CD8-positive, alpha-beta memory T cell (primary cell): ENCODE measurements at regions not wholly inside any gene's neighbourhood (a gene's known extent, or its start where the extent isn't known, plus 50 kb on each side); places are given as distances from the start of the nearest gene placed in this dataset.

Experiments
- CTCF ChIA-PET: fragments of 350-600 bp; sonication (Branson Sonifier 250); formaldehyde crosslinking; loops from one replicate; lab custom pipeline; 2021; ENCODE audit warnings: antibody characterized with exemption; lab: Charles Lee
- POLR2A ChIA-PET: fragments of 350-600 bp; sonication (Branson Sonifier 250); formaldehyde crosslinking; loops from one replicate; lab custom pipeline; 2021; ENCODE audit warnings: antibody characterized with exemption; lab: Charles Lee
- DNase-seq, 5 donors: peaks; one replicate each; pipeline versions ENCODE4 v3.0.0 to v3.0.0-alpha.2; 2020 to 2022; ENCODE audit warnings: mixed read lengths in 1 of 5
- H3K27ac ChIP-seq: one replicate; pipeline ENCODE4 v1.7.0; 2013; ENCODE audit warnings: low read depth, mild to moderate bottlenecking, low read length, moderate library complexity
- H3K27me3 ChIP-seq: 2 replicates; pipeline ENCODE4 v1.7.0; 2013; ENCODE audit warnings: low read length, mild to moderate bottlenecking; ENCODE audit not compliant: insufficient read depth, poor library complexity, severe bottlenecking
- H3K36me3 ChIP-seq: 2 replicates; pipeline ENCODE4 v1.7.0; 2013; ENCODE audit warnings: mild to moderate bottlenecking, low read length, moderate library complexity; ENCODE audit not compliant: insufficient read depth
- H3K4me1 ChIP-seq: 2 replicates; pipeline ENCODE4 v1.7.0; 2013; ENCODE audit warnings: mild to moderate bottlenecking, low read length, moderate library complexity; ENCODE audit not compliant: insufficient read depth
- H3K4me3 ChIP-seq: 2 replicates; pipeline ENCODE4 v1.7.0; 2013; ENCODE audit warnings: mild to moderate bottlenecking, low read length
- H3K9me3 ChIP-seq: 2 replicates; pipeline ENCODE4 v1.7.0; 2013; ENCODE audit warnings: mild to moderate bottlenecking, low read length
- H3K27ac Mint-ChIP-seq, 8 donors: one replicate each; pipeline ENCODE4 v1.8.0; 2020 to 2021; ENCODE audit warnings: mixed read lengths in 8 of 8, mild to moderate bottlenecking in 6 of 8, inconsistent platforms in 3 of 8, moderate library complexity in 3 of 8
- H3K27me3 Mint-ChIP-seq, 2 donors: one replicate each; pipeline ENCODE4 v1.8.0; 2020 to 2021; ENCODE audit warnings: mixed read lengths in 2 of 2, mild to moderate bottlenecking in 1 of 2, moderate library complexity in 1 of 2
- H3K36me3 Mint-ChIP-seq, 3 donors: one replicate each; pipeline ENCODE4 v1.8.0; 2020 to 2021; ENCODE audit warnings: mixed read lengths in 3 of 3, inconsistent platforms in 1 of 3, mild to moderate bottlenecking in 1 of 3
- H3K4me1 Mint-ChIP-seq, 3 donors: one replicate each; pipeline ENCODE4 v1.8.0; 2020 to 2021; ENCODE audit warnings: mixed read lengths in 3 of 3, inconsistent platforms in 1 of 3, mild to moderate bottlenecking in 1 of 3
- H3K4me3 Mint-ChIP-seq, 7 donors: one replicate each; pipeline ENCODE4 v1.8.0; 2020 to 2021; ENCODE audit warnings: mixed read lengths in 7 of 7, mild to moderate bottlenecking in 6 of 7, moderate library complexity in 4 of 7, inconsistent platforms in 2 of 7
- H3K9me3 Mint-ChIP-seq, 5 donors: one replicate each; pipeline ENCODE4 v1.8.0; 2020 to 2022; ENCODE audit warnings: mixed read lengths in 5 of 5, mild to moderate bottlenecking in 3 of 5, moderate library complexity in 2 of 5, inconsistent platforms in 1 of 5

GRCh38 chr9:1456301-1457024 is 406.3 kb downstream of the DMRT2 start:
- Histone ChIP-seq H3K27me3 (no peaks in the 10 kb centered on the region), H3K4me1 (no peaks in the 10 kb centered on the region), H3K4me3 (no peak overlapping the region), H3K27ac (no peak overlapping the region), H3K9me3 (no peaks in the 10 kb centered on the region), H3K36me3 (no peaks in the 10 kb centered on the region)
- DNase-seq: no peak
- CTCF ChIA-PET: no interaction called here
- Mint-ChIP-seq H3K4me3 (no peak overlapping the region), H3K9me3 (peaks cover 0 to 8% (median 0%) of the 10 kb centered on the region in 5 donors), H3K27me3 (peaks cover 3 to 12% of the 10 kb centered on the region in 2 donors), H3K4me1 (no peaks in the 10 kb centered on the region), H3K27ac (no peak overlapping the region), H3K36me3 (no peaks in the 10 kb centered on the region)
- POLR2A ChIA-PET: no interaction called here

DNA sequence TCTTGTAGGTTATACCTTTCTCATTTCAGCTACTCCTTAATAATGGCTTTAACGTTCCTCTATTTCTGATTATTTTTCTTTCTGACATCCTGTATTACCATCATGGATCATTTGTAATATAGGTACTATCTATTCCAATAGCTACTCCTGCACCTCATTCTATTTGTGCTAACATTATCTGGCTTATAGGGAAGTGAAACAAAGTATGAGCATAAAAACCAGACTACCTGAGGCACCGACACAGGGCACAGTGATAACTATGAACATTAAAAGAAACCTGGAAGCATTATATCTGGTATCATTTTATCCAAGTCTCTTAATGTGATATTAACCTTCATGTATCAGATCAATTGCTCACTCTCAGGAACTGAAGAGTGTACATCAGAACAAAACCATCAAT is 407.3 kb downstream of the DMRT2 start:
- no peaks in the 10 kb centered on the region for H3K9me3 ChIP-seq
- no peak overlapping the region for H3K27ac Mint-ChIP-seq
- ChIA-PET POLR2A (no interaction called here), CTCF (no interaction called here)
- peaks cover 3 to 12% of the 10 kb centered on the region in 2 donors for H3K27me3 Mint-ChIP-seq
- no peak overlapping the region for H3K27ac ChIP-seq
- H3K4me1 ChIP-seq: no peaks in the 10 kb centered on the region
- no peaks in the 10 kb centered on the region for H3K36me3 Mint-ChIP-seq
- H3K27me3 ChIP-seq: no peaks in the 10 kb centered on the region
- no peak overlapping the region for H3K4me3 Mint-ChIP-seq
- no peak for DNase-seq
- no peaks in the 10 kb centered on the region for H3K36me3 ChIP-seq
- peaks cover 0 to 2% (median 0%) of the 10 kb centered on the region in 5 donors for H3K9me3 Mint-ChIP-seq
- no peaks in the 10 kb centered on the region for H3K4me1 Mint-ChIP-seq
- H3K4me3 ChIP-seq: no peak overlapping the region

- no peak overlapping the region for H3K27ac Mint-ChIP-seq
Observed at GRCh38 chr9:1458503-1458902, 408.3 kb downstream of the DMRT2 start.

DNA sequence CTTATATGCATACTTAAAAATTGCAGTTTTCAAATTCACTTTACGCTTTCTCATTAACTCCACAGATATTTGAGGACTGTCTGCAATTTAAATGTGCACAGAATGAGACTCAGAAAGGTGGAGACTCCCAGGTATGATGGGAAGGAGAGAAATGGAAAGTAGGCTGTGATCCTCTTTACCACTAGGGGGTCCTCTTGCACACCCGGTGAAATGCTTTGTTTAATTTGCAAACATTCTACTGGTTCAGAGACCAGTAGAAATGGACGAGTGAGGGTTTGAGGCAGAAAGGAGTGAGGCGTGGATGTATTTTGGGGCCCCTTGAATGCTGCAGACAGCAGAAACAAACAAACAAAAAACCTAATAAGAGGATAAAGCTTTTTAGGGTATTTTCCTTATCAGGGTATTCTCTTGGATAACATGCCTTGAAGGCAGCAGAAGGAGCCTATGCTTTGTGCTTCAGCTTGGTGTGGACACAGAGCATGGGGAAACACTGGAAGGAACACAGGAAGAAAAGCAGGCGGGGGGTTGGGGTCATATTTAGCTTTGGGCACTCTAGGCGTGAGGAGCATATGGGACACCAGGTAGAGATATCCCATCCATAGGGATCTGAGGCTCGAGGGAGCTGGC is 410.1 kb downstream of the DMRT2 start:
- Mint-ChIP-seq H3K27me3 (peaks cover 3 to 12% of the 10 kb centered on the region in 2 donors), H3K9me3 (no peaks in the 10 kb centered on the region), H3K36me3 (no peaks in the 10 kb centered on the region), H3K4me1 (no peaks in the 10 kb centered on the region), H3K27ac (no peak overlapping the region), H3K4me3 (no peak overlapping the region)
- Histone ChIP-seq H3K27ac (no peak overlapping the region), H3K27me3 (no peaks in the 10 kb centered on the region), H3K36me3 (no peaks in the 10 kb centered on the region), H3K4me1 (no peaks in the 10 kb centered on the region), H3K4me3 (no peak overlapping the region), H3K9me3 (no peaks in the 10 kb centered on the region)
- POLR2A ChIA-PET: no interaction called here
- no peak for DNase-seq
- CTCF ChIA-PET: no interaction called here

More at GRCh38 chr9:1458503-1458902, 408.3 kb downstream of the DMRT2 start:
- Mint-ChIP-seq H3K27me3 (peaks cover 3 to 12% of the 10 kb centered on the region in 2 donors), H3K4me1 (no peaks in the 10 kb centered on the region), H3K9me3 (no peaks in the 10 kb centered on the region), H3K36me3 (no peaks in the 10 kb centered on the region), H3K4me3 (no peak overlapping the region)
- H3K27ac ChIP-seq: no peak overlapping the region
- no peaks in the 10 kb centered on the region for H3K9me3 ChIP-seq
- ChIA-PET CTCF (no interaction called here), POLR2A (no interaction called here)
- H3K4me3 ChIP-seq: no peak overlapping the region
- H3K36me3 ChIP-seq: no peaks in the 10 kb centered on the region
- H3K4me1 ChIP-seq: no peaks in the 10 kb centered on the region
- no peaks in the 10 kb centered on the region for H3K27me3 ChIP-seq
- DNase-seq: no peak

- no peak overlapping the region for H3K27ac Mint-ChIP-seq
- CTCF ChIA-PET: no interaction called here
- no peak overlapping the region for H3K4me3 Mint-ChIP-seq
- Histone ChIP-seq H3K27me3 (no peaks in the 10 kb centered on the region), H3K27ac (no peak overlapping the region), H3K4me1 (no peaks in the 10 kb centered on the region), H3K9me3 (no peaks in the 10 kb centered on the region), H3K36me3 (no peaks in the 10 kb centered on the region), H3K4me3 (no peak overlapping the region)
- peaks cover 0 to 9% of the 10 kb centered on the region in 2 donors for H3K27me3 Mint-ChIP-seq
- no peaks in the 10 kb centered on the region for H3K36me3 Mint-ChIP-seq
- DNase-seq: no peak
- POLR2A ChIA-PET: no interaction called here
- no peaks in the 10 kb centered on the region for H3K9me3 Mint-ChIP-seq
- no peaks in the 10 kb centered on the region for H3K4me1 Mint-ChIP-seq
Observed at GRCh38 chr9:1461812-1462211, 411.7 kb downstream of the DMRT2 start.

- H3K4me3 ChIP-seq: no peak overlapping the region
- DNase-seq: no peak
- Mint-ChIP-seq H3K27ac (peak overlapping the region in 1 of 8 donors; percentile 60), H3K36me3 (no peaks in the 10 kb centered on the region), H3K9me3 (no peaks in the 10 kb centered on the region), H3K4me1 (no peaks in the 10 kb centered on the region), H3K4me3 (no peak overlapping the region), H3K27me3 (peaks cover 0 to 5% of the 10 kb centered on the region in 2 donors)
- no peaks in the 10 kb centered on the region for H3K27me3 ChIP-seq
- ChIA-PET POLR2A (no interaction called here), CTCF (no interaction called here)
- H3K9me3 ChIP-seq: no peaks in the 10 kb centered on the region
- H3K4me1 ChIP-seq: no peaks in the 10 kb centered on the region
- H3K27ac ChIP-seq: no peak overlapping the region
- no peaks in the 10 kb centered on the region for H3K36me3 ChIP-seq
Observed at GRCh38 chr9:1462626-1463308, 412.6 kb downstream of the DMRT2 start.

DNA sequence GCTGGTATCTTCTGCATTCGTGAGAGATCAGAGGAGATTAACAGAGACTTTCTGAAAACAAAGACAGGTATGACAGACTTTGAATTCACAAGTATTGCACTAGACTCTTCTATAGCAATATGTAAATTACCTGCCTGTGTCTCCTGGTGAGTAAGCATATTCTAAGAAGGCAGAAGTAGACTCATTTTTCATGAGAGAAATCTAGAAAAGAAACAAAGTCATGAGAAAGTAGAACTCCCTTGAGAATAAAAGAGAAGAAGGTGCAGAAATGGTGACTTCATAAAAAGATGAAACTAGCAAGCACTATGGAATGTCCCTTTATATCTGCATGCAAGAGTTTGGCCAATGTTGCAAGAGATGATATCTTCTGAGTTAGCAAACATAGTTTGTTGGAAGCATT is 419.8 kb downstream of the DMRT2 start:
- DNase-seq: no peak
- H3K27ac ChIP-seq: no peak overlapping the region

DNA sequence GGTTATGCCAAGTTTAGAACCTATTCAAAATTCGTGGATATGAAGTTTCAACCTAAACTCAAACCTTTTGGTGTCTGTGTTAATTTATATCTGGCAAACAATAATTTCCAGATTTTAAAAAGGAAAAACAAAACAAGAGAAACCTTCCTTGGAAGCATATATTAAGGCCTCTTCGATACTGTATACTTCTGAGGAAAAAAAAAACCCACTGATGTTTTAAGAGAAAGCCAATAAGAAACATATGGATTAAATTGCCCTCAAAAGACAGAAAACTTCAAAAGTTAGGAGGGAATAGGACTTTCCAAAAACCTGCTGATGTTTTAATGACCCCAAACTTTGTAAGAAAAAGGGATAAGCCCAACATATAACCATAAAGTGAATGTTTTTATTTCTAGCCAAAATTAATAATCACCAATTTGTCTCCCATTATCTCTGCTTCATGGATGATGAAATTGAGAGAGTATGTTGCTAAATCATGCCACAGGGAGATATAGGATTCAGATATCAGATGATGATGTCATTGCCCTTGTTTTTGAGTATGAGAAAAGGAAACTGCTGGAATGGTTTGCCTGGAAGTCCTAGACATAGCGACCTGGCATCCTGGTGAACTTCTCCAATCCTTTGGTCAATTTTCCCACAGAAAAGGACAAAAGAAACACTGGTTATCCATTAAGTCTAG is 423.9 kb downstream of the DMRT2 start:
- no peaks in the 10 kb centered on the region for H3K27me3 ChIP-seq
- POLR2A ChIA-PET: no interaction called here
- H3K9me3 Mint-ChIP-seq: peaks cover 0 to 1% (median 0%) of the 10 kb centered on the region in 5 donors
- no peak overlapping the region for H3K4me3 Mint-ChIP-seq
- H3K4me1 ChIP-seq: no peaks in the 10 kb centered on the region
- no peak overlapping the region for H3K4me3 ChIP-seq
- DNase-seq: no peak
- CTCF ChIA-PET: no interaction called here
- no peaks in the 10 kb centered on the region for H3K36me3 Mint-ChIP-seq
- H3K27ac ChIP-seq: no peak overlapping the region
- no peak overlapping the region for H3K27ac Mint-ChIP-seq
- no peaks in the 10 kb centered on the region for H3K4me1 Mint-ChIP-seq
- H3K36me3 ChIP-seq: no peaks in the 10 kb centered on the region
- no peaks in the 10 kb centered on the region for H3K9me3 ChIP-seq
- H3K27me3 Mint-ChIP-seq: peaks cover 0 to 3% of the 10 kb centered on the region in 2 donors

More for the DNA sequence above, 419.8 kb downstream of the DMRT2 start:
- Mint-ChIP-seq H3K36me3 (no peaks in the 10 kb centered on the region), H3K4me1 (no peaks in the 10 kb centered on the region), H3K9me3 (no peaks in the 10 kb centered on the region), H3K27me3 (peaks cover 0 to 3% of the 10 kb centered on the region in 2 donors), H3K4me3 (no peak overlapping the region), H3K27ac (no peak overlapping the region)
- no peak overlapping the region for H3K4me3 ChIP-seq
- H3K27me3 ChIP-seq: no peaks in the 10 kb centered on the region
- ChIA-PET POLR2A (no interaction called here), CTCF (no interaction called here)
- no peaks in the 10 kb centered on the region for H3K36me3 ChIP-seq
- H3K4me1 ChIP-seq: no peaks in the 10 kb centered on the region
- no peaks in the 10 kb centered on the region for H3K9me3 ChIP-seq
